ENCODE measurements at regions not wholly inside any gene's neighbourhood (a gene's known extent, or its start where the extent isn't known, plus 50 kb on each side); places are given as distances from the start of the nearest gene placed in this dataset.

GRCh38 chr2:5026571-5027234, 665.5 kb upstream of the SOX11 start:
- DNase-seq, result no peak

- DNase-seq, result no peak
Observed at GRCh38 chr2:5035057-5035488, 657.1 kb upstream of the SOX11 start.

GRCh38 chr2:5036256-5036655, 655.9 kb upstream of the SOX11 start:
- DNase-seq, result no peak

- no peak for DNase-seq
Observed at GRCh38 chr2:5039241-5039975, 652.8 kb upstream of the SOX11 start.

- DNase-seq, result no peak
Observed at GRCh38 chr2:5040571-5040970, 651.6 kb upstream of the SOX11 start.

GRCh38 chr2:5041501-5041900, 650.7 kb upstream of the SOX11 start:
- DNase-seq, result no peak

GRCh38 chr2:5042666-5043440, 649.3 kb upstream of the SOX11 start:
- no peak for DNase-seq

- no peak for DNase-seq
Observed at GRCh38 chr2:5051300-5051699, 640.9 kb upstream of the SOX11 start.

GRCh38 chr2:5052905-5053304, 639.3 kb upstream of the SOX11 start:
- DNase-seq, result no peak

- no peak for DNase-seq
Observed at GRCh38 chr2:5057891-5058351, 634.3 kb upstream of the SOX11 start.

- DNase-seq, result no peak
Observed at GRCh38 chr2:5060956-5061355, 631.2 kb upstream of the SOX11 start.

- DNase-seq, result no peak
Observed at GRCh38 chr2:5064687-5065086, 627.5 kb upstream of the SOX11 start.

- DNase-seq, result no peak
Observed at GRCh38 chr2:5067816-5068215, 624.4 kb upstream of the SOX11 start.

- peak; percentile 10 for DNase-seq
Observed at GRCh38 chr2:5070257-5070656, 621.9 kb upstream of the SOX11 start.

GRCh38 chr2:5074733-5075132, 617.5 kb upstream of the SOX11 start:
- DNase-seq, result no peak

GRCh38 chr2:5076599-5076998, 615.6 kb upstream of the SOX11 start:
- DNase-seq, result no peak

GRCh38 chr2:5077479-5078089, 614.6 kb upstream of the SOX11 start:
- peak; percentile 14 for DNase-seq

- no peak for DNase-seq
Observed at GRCh38 chr2:5083402-5083801, 608.8 kb upstream of the SOX11 start.

GRCh38 chr2:5089409-5089808, 602.8 kb upstream of the SOX11 start:
- no peak for DNase-seq

- no peak for DNase-seq
Observed at GRCh38 chr2:5093056-5093455, 599.1 kb upstream of the SOX11 start.

- no peak for DNase-seq
Observed at GRCh38 chr2:5093518-5093917, 598.7 kb upstream of the SOX11 start.

GRCh38 chr2:5094192-5094591, 598.0 kb upstream of the SOX11 start:
- DNase-seq, result no peak

GRCh38 chr2:5098286-5098685, 593.9 kb upstream of the SOX11 start:
- DNase-seq, result no peak

Data from fibroblast of skin of abdomen (primary cell).